ENCODE measurements at regions not wholly inside any gene's neighbourhood (a gene's known extent, or its start where the extent isn't known, plus 50 kb on each side); places are given as distances from the start of the nearest gene placed in this dataset.

DNA sequence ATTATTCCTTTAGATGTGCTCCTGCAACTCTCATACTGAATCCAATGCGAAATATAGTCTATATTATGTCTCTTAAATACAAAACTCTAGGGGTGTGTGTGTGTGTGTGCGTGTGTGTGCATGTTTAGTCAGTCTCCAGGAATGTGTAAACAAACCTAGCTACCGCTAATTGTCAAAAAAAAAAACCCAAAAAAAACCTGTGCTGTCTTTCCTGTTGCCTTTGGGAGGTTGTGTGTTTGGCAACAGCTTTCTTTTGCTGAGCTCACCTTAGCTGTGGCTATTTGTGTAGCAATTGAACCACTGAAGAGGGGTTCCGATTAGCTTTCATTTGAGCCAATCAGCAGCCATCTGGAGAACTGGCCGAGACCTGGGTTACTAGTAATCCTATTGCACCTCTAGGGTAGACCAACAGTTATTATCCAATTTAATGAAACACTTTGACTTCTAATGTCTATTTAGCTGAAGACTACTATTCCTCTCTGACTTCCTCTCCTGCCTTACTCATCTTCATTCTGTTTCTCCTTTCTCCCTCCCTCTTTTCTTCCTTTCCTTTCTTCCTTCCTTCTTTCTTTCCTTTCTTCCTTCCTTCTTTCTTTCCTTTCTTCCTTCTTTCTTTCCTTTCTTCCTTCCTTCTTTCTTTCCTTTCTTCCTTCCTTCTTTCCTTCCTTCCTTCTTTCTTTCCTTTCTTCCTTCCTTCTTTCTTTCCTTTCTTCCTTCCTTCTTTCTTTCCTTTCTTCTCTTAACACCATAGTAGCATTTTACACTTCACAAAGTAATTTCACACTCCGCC lies 471.1 kb downstream of the GBA3 start:
- peaks cover 15% of the 10 kb centered on the region for H3K4me1 ChIP-seq (ENCODE audit: insufficient read depth, low read length)
- BruUV-seq (replicated peaks), result no TSS peak
- peak; percentile 77 for DNase-seq
- H3K9ac ChIP-seq (ENCODE audit: low read length), result no peak overlapping the region
- no peak overlapping the region for H2AFZ ChIP-seq (ENCODE audit: low read length)
- TF ChIP-seq, protein P1, sequence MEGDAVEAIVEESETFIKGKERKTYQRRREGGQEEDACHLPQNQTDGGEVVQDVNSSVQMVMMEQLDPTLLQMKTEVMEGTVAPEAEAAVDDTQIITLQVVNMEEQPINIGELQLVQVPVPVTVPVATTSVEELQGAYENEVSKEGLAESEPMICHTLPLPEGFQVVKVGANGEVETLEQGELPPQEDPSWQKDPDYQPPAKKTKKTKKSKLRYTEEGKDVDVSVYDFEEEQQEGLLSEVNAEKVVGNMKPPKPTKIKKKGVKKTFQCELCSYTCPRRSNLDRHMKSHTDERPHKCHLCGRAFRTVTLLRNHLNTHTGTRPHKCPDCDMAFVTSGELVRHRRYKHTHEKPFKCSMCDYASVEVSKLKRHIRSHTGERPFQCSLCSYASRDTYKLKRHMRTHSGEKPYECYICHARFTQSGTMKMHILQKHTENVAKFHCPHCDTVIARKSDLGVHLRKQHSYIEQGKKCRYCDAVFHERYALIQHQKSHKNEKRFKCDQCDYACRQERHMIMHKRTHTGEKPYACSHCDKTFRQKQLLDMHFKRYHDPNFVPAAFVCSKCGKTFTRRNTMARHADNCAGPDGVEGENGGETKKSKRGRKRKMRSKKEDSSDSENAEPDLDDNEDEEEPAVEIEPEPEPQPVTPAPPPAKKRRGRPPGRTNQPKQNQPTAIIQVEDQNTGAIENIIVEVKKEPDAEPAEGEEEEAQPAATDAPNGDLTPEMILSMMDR (conservative IDR thresholded peaks at IDR 0.05; ENCODE audit: low read depth, low read length), result no peak
- no peak for TF ChIP-seq EZH2 (IDR thresholded peaks at IDR 0.05; ENCODE audit: low read length, unreplicated experiment)
- TF ChIP-seq EZH2phosphoT487 (IDR thresholded peaks at IDR 0.05; ENCODE audit: borderline replicate concordance, low read length), result no peak
- POLR2A ChIA-PET (ENCODE audit: unreplicated experiment), result no interaction called here
- intact Hi-C loops (cut with micrococcal nuclease), result no loop called here
- H3K27me3 ChIP-seq (ENCODE audit: low read length), result no peaks in the 10 kb centered on the region
- no peaks in the 10 kb centered on the region for H3K9me3 ChIP-seq (ENCODE audit: low read length)
- peak overlapping the region; percentile 71 for H3K4me2 ChIP-seq (ENCODE audit: low read length)
- H3K36me3 ChIP-seq (ENCODE audit: low read depth, low read length), result no peaks in the 10 kb centered on the region
- peak overlapping the region; percentile 25; the same call in 1 of the 2 replicates for H3K4me3 ChIP-seq (ENCODE audit: low read length)
- ATAC-seq, result peak; percentile 79
- no peaks in the 10 kb centered on the region for H3K79me2 ChIP-seq (ENCODE audit: low read length)
- H3F3A ChIP-seq (ENCODE audit: low read length, unreplicated experiment), result no peaks in the 10 kb centered on the region
- no peaks in the 10 kb centered on the region for H4K20me1 ChIP-seq (ENCODE audit: low read length)
- CTCF ChIA-PET, result no interaction called here
- no peak overlapping the region for H3K27ac ChIP-seq (ENCODE audit: low read length)
- H3K9me2 ChIP-seq (replicated peaks; ENCODE audit: low read length), result no peaks in the 10 kb centered on the region

DNA sequence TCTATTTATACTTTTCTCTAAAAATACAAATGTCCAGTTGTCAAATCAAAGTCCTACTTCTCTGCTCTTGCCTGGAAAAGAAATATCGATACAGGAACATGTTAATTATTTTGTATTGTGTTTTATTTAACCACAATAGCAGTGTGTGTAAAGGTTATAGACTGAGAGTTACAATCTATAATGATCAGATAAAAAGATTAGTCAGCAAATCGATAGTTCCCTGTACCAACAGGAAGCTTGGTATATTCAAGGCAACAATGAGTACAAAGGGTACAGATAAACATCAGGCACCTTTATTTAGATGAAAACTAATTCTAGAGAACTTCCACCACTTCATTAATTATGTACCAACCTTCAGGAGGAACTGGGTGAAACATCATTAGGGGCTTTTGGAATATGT lies 469.5 kb downstream of the GBA3 start:
- DNase-seq (no peak), ATAC-seq (no peak)
- ChIA-PET CTCF (no interaction called here), POLR2A (ENCODE audit: unreplicated experiment) (no interaction called here)
- intact Hi-C loops (cut with micrococcal nuclease), result no loop called here
- no TSS peak for BruUV-seq (replicated peaks)
- no peaks in the 10 kb centered on the region for H3K27me3 ChIP-seq (ENCODE audit: low read length)
- no peak overlapping the region for H3K27ac ChIP-seq (ENCODE audit: low read length)
- no peak overlapping the region for H3K9ac ChIP-seq (ENCODE audit: low read length)
- no peaks in the 10 kb centered on the region for H3K9me3 ChIP-seq (ENCODE audit: low read length)
- H3K79me2 ChIP-seq (ENCODE audit: low read length), result no peaks in the 10 kb centered on the region
- H4K20me1 ChIP-seq (ENCODE audit: low read length), result no peaks in the 10 kb centered on the region
- no peak overlapping the region for H3K4me3 ChIP-seq (ENCODE audit: low read length)
- H3K36me3 ChIP-seq (ENCODE audit: low read depth, low read length), result no peaks in the 10 kb centered on the region
- H3K4me2 ChIP-seq (ENCODE audit: low read length), result no peak overlapping the region
- no peaks in the 10 kb centered on the region for H3K9me2 ChIP-seq (replicated peaks; ENCODE audit: low read length)
- no peaks in the 10 kb centered on the region for H3F3A ChIP-seq (ENCODE audit: low read length, unreplicated experiment)
- TF ChIP-seq EZH2phosphoT487 (IDR thresholded peaks at IDR 0.05; ENCODE audit: borderline replicate concordance, low read length), result no peak
- TF ChIP-seq, protein P1 (conservative IDR thresholded peaks at IDR 0.05; ENCODE audit: low read depth, low read length), result no peak
- no peak for TF ChIP-seq EZH2 (IDR thresholded peaks at IDR 0.05; ENCODE audit: low read length, unreplicated experiment)
- no peak overlapping the region for H2AFZ ChIP-seq (ENCODE audit: low read length)
- H3K4me1 ChIP-seq (ENCODE audit: insufficient read depth, low read length), result peaks cover 15% of the 10 kb centered on the region

- CTCF ChIA-PET, result no interaction called here
- no peaks in the 10 kb centered on the region for H3K9me3 ChIP-seq (ENCODE audit: low read length)
- DNase-seq, result no peak
Measured at GRCh38 chr4:23161787-23162186, 469.1 kb downstream of the GBA3 start.

More at GRCh38 chr4:23161787-23162186, 469.1 kb downstream of the GBA3 start:
- Histone ChIP-seq H4K20me1 (ENCODE audit: low read length) (no peaks in the 10 kb centered on the region), H3K4me3 (ENCODE audit: low read length) (no peak overlapping the region), H3K4me2 (ENCODE audit: low read length) (no peak overlapping the region), H3K27ac (ENCODE audit: low read length) (no peak overlapping the region), H3K79me2 (ENCODE audit: low read length) (no peaks in the 10 kb centered on the region), H3K27me3 (ENCODE audit: low read length) (no peaks in the 10 kb centered on the region), H3K9ac (ENCODE audit: low read length) (no peak overlapping the region), H3F3A (ENCODE audit: low read length, unreplicated experiment) (no peaks in the 10 kb centered on the region), H3K9me2 (replicated peaks; ENCODE audit: low read length) (no peaks in the 10 kb centered on the region), H3K36me3 (ENCODE audit: low read depth, low read length) (no peaks in the 10 kb centered on the region), H2AFZ (ENCODE audit: low read length) (no peak overlapping the region), H3K4me1 (ENCODE audit: insufficient read depth, low read length) (peaks cover 15% of the 10 kb centered on the region)
- no peak for ATAC-seq
- TF ChIP-seq, protein P1 (conservative IDR thresholded peaks at IDR 0.05; ENCODE audit: low read depth, low read length), result no peak
- TF ChIP-seq EZH2 (IDR thresholded peaks at IDR 0.05; ENCODE audit: low read length, unreplicated experiment) (no peak), EZH2phosphoT487 (IDR thresholded peaks at IDR 0.05; ENCODE audit: borderline replicate concordance, low read length) (no peak)
- no TSS peak for BruUV-seq (replicated peaks)
- POLR2A ChIA-PET (ENCODE audit: unreplicated experiment), result no interaction called here
- intact Hi-C loops (cut with micrococcal nuclease), result no loop called here

Data from PC-3 (cell line).